Muscle of leg (tissue), 3 donors: ENCODE measurements at regions not wholly inside any gene's neighbourhood (a gene's known extent, or its start where the extent isn't known, plus 50 kb on each side); places are given as distances from the start of the nearest gene placed in this dataset.
"Not testable (repeated sequence)": the region's sequence is repeated elsewhere in the genome, so short reads cannot be mapped to it uniquely, and the experiment has no call there.

Experiments
- DNase-seq: peaks from one replicate; pipeline ENCODE4 v3.0.0; 2013
- H3K27ac ChIP-seq: one replicate; pipeline ENCODE4 v1.5.1; 2013; ENCODE audit warnings: mild to moderate bottlenecking, low read length, control low read depth
- H3K27me3 ChIP-seq: one replicate; pipeline ENCODE4 v1.6.1; 2013; ENCODE audit warnings: low read length; ENCODE audit not compliant: control insufficient read depth, insufficient read depth
- H3K36me3 ChIP-seq: one replicate; pipeline ENCODE4 v1.6.1; 2013; ENCODE audit warnings: low read length; ENCODE audit not compliant: control insufficient read depth, insufficient read depth
- H3K4me1 ChIP-seq: one replicate; pipeline ENCODE4 v1.6.1; 2013; ENCODE audit warnings: low read length; ENCODE audit not compliant: control insufficient read depth, insufficient read depth
- H3K4me3 ChIP-seq: one replicate; pipeline ENCODE4 v1.5.1; 2013; ENCODE audit warnings: low read length, control low read depth
- H3K9me3 ChIP-seq: replicated peaks from 2 replicates; pipeline ENCODE4 v1.6.1; 2013; ENCODE audit warnings: low read depth, low read length; ENCODE audit not compliant: control insufficient read depth
- WGBS: methylation state at CpG from one replicate; pipeline ENCODE4 v1.1.5; 2013; ENCODE audit warnings: missing lambda C conversion rate; ENCODE audit not compliant: insufficient coverage; 5-methylcytosine and 5-hydroxymethylcytosine counted together

GRCh38 chr3:194872669-194872977, 186.9 kb downstream of the FAM43A start:
- H3K36me3 ChIP-seq = no peaks in the 10 kb centered on the region
- DNase-seq = no peak
- H3K9me3 ChIP-seq = peaks cover 4% of the 10 kb centered on the region
- no peak overlapping the region for H3K27ac ChIP-seq
- WGBS = no CpG with 5 or more reads among the region's 2 CpGs
- H3K4me1 ChIP-seq = peaks cover 42% of the 10 kb centered on the region
- no peak overlapping the region for H3K4me3 ChIP-seq
- peaks cover 5% of the 10 kb centered on the region for H3K27me3 ChIP-seq

DNA sequence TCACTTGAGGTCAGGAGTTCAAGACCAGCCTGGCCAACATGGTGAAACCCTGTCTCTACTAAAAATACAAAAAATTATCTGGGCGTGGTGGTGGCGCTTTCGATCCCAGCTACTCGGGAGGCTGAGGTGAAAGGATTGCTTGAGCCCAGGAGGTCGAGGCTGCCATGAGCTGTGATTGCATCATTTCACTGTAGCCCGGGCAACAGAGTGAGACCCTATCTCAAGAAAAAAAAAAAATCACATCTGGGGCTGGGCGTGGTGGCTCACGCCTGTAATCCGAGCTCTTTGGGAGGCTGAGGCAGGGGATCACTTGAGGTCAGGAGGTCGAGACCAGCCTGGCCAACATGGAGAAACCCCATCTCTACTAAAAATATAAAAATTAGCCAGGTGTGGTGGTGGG, 187.8 kb downstream of the FAM43A start:
- H3K4me3 ChIP-seq, H3K27ac ChIP-seq, DNase-seq, H3K36me3 ChIP-seq, H3K27me3 ChIP-seq, H3K9me3 ChIP-seq: not testable (repeated sequence)
- H3K4me1 ChIP-seq = peaks cover 44% of the 10 kb centered on the region
- 95% methylated on average over 3 of the region's 10 CpGs for WGBS

- Histone ChIP-seq H3K4me3 (no peak overlapping the region), H3K36me3 (no peaks in the 10 kb centered on the region), H3K27me3 (peaks cover 2% of the 10 kb centered on the region), H3K4me1 (peaks cover 47% of the 10 kb centered on the region), H3K27ac (no peak overlapping the region), H3K9me3 (peaks cover 4% of the 10 kb centered on the region)
- DNase-seq = no peak
- WGBS = 84% methylated on average over 3 of the region's 5 CpGs
These were observed 188.5 kb downstream of the FAM43A start for GRCh38 chr3:194874206-194874605.

GRCh38 chr3:194874783-194875182, 189.1 kb downstream of the FAM43A start:
- no peak overlapping the region for H3K4me3 ChIP-seq
- 99% methylated on average over 7 of the region's 9 CpGs for WGBS
- H3K9me3 ChIP-seq = peaks cover 3% of the 10 kb centered on the region
- H3K36me3 ChIP-seq = no peaks in the 10 kb centered on the region
- DNase-seq = no peak
- H3K27me3 ChIP-seq = peaks cover 2% of the 10 kb centered on the region
- no peak overlapping the region for H3K27ac ChIP-seq
- peaks cover 48% of the 10 kb centered on the region for H3K4me1 ChIP-seq

- Histone ChIP-seq H3K36me3 (no peaks in the 10 kb centered on the region), H3K4me3 (no peak overlapping the region), H3K4me1 (peaks cover 55% of the 10 kb centered on the region), H3K27ac (no peak overlapping the region), H3K9me3 (no peaks in the 10 kb centered on the region), H3K27me3 (peaks cover 2% of the 10 kb centered on the region)
- DNase-seq = no peak
- WGBS = 97% methylated on average over 11 of the region's 20 CpGs
These were observed 190.1 kb downstream of the FAM43A start for GRCh38 chr3:194875581-194876402.

DNA sequence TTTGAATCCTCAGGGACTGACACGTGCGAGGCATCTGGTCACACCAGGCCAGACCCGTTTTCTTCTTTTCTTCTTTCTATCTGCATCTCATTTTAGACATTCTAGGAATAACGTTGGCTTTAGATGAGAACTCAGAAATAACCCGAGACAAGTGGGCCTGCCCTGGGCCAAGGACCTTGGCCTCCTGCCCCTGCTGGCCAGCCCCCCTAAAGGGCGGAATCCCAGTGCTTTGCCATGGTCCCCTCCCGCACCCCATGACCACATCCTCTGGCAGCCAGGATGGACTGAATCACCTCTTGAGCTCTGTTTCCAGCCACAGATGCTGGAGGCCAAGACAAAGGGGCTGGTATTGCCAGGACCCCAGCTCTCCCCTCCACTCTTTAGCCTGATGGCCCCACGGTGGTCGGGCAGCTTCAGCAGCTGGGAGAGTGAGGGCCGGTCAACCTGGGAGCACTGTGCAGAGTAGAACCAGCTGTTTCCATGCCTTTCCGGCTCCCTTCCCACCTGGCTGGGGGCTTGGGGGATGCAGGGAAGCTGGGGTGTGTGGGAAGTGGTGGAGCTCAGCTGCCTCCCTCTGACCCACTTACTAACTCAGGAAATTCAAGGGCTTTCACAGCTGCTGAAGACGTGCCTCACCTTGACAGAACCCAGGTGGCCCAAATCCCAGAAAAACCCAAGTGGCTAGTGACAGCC, 190.9 kb downstream of the FAM43A start:
- 38% methylated on average over 10 of the region's 12 CpGs for WGBS
- no peak overlapping the region for H3K4me3 ChIP-seq
- peaks cover 2% of the 10 kb centered on the region for H3K27me3 ChIP-seq
- peak overlapping the region; percentile 76 for H3K27ac ChIP-seq
- H3K36me3 ChIP-seq = no peaks in the 10 kb centered on the region
- DNase-seq = peak; percentile 63
- peaks cover 55% of the 10 kb centered on the region for H3K4me1 ChIP-seq
- H3K9me3 ChIP-seq = no peaks in the 10 kb centered on the region

DNA sequence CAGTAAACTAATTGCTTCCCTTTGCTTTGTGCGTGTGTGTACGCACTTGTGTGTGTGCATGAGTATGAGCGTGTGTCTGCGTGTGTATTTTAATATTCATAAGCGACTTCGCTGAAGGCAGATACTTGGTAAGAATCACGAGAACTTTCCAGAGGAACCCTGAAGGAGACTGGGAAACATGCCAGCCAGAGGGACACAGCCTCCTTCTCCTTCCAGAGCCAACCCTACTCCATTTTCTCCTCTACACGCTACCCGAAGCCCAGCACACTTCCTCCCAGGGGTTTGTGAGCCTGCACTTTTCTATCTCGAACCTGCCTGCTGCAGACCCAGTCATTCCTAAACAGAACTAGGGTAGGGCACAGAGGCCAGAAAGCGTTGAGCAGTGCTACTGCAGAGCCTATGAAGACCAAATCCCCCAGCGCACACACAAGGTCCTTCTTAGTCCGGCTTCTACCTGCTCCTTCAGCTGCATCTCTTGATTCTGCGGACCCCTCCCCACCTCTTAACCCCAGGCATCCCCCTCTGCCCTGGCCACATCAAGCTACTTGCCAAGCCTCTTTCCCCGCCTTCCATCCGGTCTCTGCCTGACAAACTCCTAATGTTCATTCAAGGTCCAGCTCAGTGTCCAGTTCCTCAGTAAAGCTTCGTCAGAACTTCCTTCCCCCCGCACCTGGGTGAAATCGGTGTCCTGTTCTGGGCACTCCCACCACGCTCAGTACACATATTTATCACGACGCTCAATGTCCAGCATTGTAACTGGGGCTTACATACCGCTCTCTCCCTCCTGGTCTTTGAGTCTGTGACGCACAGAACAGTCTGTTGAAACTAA, 191.8 kb downstream of the FAM43A start:
- DNase-seq = peak; percentile 84
- Histone ChIP-seq H3K9me3 (no peaks in the 10 kb centered on the region), H3K4me3 (no peak overlapping the region), H3K4me1 (peaks cover 46% of the 10 kb centered on the region), H3K27ac (peak overlapping the region; percentile 76), H3K36me3 (no peaks in the 10 kb centered on the region), H3K27me3 (peaks cover 2% of the 10 kb centered on the region)
- WGBS = 66% methylated on average over 16 of the region's 24 CpGs

- Histone ChIP-seq H3K4me3 (no peak overlapping the region), H3K27me3 (peaks cover 2% of the 10 kb centered on the region), H3K27ac (peak overlapping the region; percentile 65), H3K9me3 (peaks cover 9% of the 10 kb centered on the region), H3K36me3 (no peaks in the 10 kb centered on the region), H3K4me1 (peaks cover 42% of the 10 kb centered on the region)
- no CpG with 5 or more reads among the region's 12 CpGs for WGBS
- DNase-seq = peak; percentile 61
These were observed 193.6 kb downstream of the FAM43A start for GRCh38 chr3:194879126-194879877.

- no peaks in the 10 kb centered on the region for H3K36me3 ChIP-seq
- peaks cover 44% of the 10 kb centered on the region for H3K4me1 ChIP-seq
- H3K27me3 ChIP-seq = peaks cover 2% of the 10 kb centered on the region
- DNase-seq = peak; percentile 77
- 37% methylated on average over 2 of the region's 12 CpGs for WGBS
- H3K9me3 ChIP-seq = peaks cover 15% of the 10 kb centered on the region
- no peak overlapping the region for H3K4me3 ChIP-seq
- peak overlapping the region; percentile 67 for H3K27ac ChIP-seq
These were observed 194.6 kb downstream of the FAM43A start for GRCh38 chr3:194879991-194880939.
